CD4-positive, alpha-beta T cell treated with Interleukin-4 for 4 hours (primary cell): ENCODE measurements at regions not wholly inside any gene's neighbourhood (a gene's known extent, or its start where the extent isn't known, plus 50 kb on each side); places are given as distances from the start of the nearest gene placed in this dataset.

ENCODE experiments used
- DNase-seq: peaks from one replicate; pipeline ENCODE4 v3.0.0-alpha.2; 2020

GRCh38 chr3:124283652-124284023, 291.7 kb upstream of the ROPN1 start:
- no peak for DNase-seq

DNA sequence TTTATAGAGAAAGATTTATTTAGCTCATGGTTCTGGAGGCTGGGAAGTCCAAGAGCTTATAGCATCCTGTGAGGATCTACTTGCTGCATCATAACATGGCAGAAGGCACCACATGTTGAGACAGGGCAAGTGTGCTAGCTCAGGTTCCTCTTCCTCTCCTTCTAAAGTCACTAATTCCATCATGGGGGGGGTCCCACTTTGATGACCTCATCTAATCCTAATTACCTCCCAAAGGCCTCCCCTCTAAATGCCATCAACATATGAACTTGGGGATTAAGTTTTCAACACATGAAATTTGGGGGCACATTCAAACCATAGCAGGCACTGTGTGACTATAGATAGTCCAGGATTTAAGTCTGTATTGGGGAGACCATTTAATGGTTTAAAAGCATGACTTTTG, 297.1 kb upstream of the ROPN1 start:
- no peak for DNase-seq

DNA sequence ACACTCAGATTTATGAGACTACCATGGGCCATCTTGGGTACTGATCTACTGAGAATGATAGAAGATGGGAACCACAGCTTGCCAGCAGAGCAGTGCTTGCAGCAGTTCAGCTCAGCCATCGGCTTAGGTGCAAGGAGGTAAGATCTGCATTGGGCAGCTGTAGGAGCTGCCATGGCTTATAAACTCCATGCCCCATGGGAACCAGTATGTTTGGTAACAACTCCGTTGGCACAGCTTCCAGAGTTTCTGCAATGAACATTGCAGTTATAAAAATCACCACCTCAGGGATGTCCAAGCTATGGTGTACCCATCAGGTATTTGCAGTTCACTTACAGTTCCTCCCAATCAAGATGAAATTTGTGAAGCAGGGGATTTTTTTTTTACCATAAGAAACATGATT, 299.1 kb upstream of the ROPN1 start:
- no peak for DNase-seq

- DNase-seq, result no peak
Measured at GRCh38 chr3:124292329-124292728, 300.4 kb upstream of the ROPN1 start.

DNA sequence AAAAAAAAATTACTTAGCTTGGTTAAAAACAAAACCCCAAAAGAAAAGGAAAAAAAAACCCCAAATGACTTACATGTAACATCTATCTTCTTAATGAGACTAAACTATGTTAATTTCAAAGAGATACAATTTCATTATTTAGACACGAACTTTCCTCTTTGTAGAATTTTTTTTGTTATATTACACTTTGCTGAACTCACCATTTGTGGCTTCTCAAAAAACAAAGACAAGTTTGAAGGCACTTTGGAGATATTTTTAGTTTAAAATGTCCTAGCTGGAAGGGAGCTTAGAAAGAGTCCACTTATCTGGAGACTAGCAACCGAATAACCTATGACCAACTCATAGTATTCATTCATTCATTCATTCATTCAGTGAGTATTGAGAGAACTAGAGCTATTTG, 301.7 kb upstream of the ROPN1 start:
- no peak for DNase-seq

DNA sequence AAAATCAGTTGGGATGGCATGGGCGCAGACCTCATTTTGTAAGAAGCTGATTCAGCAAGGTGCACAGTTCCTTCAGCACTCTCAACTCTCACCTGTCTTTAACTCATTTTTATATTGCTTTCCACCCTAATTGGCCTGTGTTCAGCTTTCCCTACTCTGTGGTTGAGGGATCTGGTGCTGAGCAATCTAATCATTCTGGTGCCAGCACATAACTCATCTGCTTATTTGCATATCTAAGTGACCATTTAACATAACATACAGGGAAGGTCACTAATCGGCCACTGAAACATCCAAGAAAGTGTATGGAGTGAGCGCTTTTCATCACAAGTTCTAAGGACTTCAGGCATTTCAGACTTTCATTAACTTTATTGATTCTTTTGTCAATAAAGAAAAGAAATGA, 303.4 kb upstream of the ROPN1 start:
- DNase-seq, result no peak

DNA sequence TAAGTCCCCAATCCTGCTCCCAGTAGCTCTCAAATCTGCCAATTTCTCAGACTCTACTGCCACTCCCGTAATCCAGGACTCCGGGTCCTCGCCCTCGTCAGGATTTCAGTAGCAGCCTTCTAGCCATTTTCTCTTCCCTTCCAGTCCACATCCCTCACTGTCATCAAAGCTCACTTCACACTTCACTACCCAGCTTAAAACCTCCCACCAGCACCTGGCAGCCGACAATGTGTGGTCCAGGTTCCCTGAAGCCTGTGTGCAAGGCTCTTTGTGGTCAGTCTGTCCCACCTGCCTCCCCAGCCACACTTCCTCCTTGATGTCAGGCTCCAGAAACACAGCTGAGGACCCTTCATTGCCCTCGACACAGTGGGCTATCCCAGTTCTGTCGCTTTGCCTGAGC, 304.5 kb upstream of the ROPN1 start:
- no peak for DNase-seq

- no peak for DNase-seq
Measured at GRCh38 chr3:124297062-124297980, 305.4 kb upstream of the ROPN1 start.

DNA sequence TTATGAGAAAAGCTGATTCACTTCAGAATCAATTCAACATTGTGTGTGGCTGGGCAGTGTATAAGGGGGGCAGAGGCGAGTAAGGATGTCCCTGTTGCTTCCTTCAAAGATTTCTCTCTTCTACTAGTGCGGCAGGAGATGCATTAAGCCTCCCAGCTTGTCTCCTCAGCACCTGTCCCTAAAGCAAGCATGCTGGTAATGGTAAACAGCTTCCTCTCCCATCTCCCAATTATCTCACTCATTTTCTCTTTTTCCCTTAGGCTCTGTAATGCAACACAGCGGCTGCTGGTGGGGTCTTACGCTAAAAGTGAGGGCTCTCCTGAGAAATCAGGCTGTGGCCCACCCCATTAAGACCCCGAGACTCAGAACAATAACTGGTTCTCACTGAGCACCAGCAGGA, 306.4 kb upstream of the ROPN1 start:
- DNase-seq, result no peak

GRCh38 chr3:124298951-124299350, 307.0 kb upstream of the ROPN1 start:
- no peak for DNase-seq

GRCh38 chr3:124299831-124300230, 307.9 kb upstream of the ROPN1 start:
- no peak for DNase-seq

DNA sequence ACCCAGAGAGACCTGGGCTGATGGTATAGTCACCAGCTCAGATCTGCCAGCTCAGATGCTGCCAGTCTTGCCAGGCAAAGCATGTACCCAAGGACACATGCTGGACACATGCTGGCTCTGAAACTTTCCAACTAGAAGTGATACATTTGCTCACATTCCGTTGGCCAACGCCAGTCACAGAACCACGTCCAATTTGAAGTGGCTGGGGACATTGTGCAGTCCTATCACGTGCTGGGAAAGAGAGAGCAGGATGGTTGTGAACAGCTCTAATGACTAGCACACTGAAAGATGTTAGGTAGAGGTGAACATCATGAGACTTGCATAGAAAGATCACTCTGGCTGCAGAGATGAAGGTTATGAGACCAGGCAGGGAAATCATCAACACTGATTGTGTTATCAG, 308.5 kb upstream of the ROPN1 start:
- DNase-seq, result no peak

DNA sequence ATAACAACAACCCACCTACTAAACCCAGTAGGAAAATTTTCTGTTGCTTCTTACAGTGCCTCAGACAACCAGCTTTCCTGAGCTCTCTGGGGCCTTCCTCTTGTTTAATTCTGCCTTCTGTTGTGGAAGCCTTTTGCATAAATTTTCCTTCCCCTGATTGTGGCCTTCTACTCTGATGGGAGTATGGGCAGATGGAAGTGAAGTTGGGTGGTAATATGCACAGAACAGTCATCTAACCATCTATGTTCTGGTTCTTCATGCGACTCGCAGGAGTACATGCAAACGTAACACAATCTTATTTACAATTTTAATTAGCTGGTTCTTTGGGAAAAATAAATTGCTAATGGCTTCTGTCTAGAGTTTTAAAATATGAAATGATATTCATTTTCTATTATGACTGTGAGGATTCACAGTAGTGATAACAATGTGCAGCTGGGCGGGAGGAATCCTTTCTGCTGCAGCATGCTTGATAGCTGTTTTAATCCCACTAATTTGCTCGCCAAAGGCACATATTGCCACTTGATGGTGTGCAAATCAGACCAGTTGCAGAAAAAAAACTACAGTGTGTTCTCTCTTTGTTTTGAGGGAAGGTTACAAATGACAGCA, 311.5 kb upstream of the ROPN1 start:
- DNase-seq, result no peak

DNA sequence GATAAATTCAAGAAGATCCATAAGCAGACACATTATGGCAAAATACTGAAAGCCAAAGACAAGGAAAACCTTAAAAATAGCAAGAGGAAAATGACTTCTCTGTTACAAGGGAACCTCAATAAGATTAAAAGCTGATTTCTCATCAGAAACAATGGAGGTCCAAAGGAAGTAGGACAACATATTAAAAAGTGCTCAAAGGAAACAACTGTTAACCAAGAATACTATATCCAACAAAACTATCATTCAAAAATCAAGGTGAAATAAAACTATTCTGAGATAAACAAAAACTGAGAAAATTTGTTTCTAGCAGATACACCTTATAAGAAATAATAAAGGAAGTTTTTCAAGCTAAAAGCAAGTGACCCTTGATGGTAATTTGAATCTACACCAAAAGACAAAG, 314.7 kb upstream of the ROPN1 start:
- DNase-seq, result no peak

GRCh38 chr3:124313621-124314020, 321.7 kb upstream of the ROPN1 start:
- no peak for DNase-seq

DNA sequence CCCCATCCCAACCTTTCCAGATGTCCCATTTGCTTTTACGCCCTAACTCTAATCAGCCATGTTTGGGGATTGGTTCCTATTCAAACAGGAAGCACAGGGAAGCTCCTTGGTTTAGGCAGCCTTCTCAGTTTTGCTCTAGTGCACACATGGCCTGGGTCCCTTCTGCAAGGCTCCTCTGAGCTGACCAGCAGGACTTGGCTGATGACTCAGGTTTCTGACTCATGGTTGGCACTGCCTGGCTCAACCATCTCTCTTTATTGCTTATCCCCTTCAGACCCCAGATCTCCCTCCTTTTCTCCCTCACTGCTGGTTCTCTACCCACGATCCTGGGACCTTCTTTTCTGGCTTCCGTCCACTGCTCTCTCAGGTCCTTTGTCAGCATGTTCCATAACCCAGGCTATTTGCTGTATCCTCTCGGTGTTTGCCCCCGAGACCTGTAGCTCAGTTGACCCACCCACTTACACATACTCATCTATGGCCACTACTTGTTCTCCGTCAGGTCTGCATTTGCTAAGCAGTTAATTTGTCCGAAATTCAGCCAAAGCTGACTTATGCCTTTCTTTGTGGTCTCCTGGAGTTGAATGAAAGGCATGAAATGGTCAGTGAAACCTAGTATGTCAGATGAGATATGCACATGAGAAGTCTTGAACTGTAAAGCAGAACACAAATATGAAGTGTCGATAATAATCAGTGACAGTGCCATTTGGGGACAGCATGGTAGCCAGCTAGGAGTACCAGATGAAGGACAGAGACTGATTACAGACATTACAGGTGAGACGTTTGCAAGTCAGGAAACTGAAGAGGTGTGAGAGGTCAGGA, 323.5 kb upstream of the ROPN1 start:
- DNase-seq, result no peak

DNA sequence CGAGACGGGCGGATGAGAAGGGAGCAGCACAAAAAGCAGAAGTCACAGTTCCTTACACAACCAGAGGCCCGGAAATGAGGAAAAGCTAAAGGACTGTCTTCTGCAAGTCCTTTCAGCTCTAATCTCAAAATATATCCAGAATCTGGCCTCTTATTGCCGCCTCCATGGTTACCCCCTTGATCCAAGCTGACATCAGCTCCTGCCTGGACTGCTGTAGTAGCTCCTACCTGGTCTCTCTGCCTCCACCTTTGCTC, 324.0 kb upstream of the ROPN1 start:
- no peak for DNase-seq

DNA sequence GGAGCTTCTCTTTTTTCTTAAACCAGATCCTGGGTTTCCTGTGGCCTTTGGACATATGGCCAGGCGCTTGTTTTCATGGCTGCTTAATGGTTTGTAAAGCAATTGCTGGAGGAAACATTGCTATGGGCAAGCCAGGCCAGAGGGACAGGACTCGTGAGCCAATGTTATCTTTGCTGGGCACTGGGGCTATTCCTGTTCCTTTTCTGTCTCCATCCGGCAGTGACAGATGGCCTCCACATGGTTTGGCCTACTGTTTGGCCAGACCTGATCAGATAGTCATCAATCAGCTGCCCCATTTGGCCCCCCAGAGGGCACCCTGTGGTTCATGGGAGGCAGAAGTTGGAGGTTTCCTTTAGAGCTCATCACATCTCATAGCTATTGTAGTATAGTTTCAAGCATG, 326.1 kb upstream of the ROPN1 start:
- no peak for DNase-seq

- DNase-seq, result no peak
Measured at GRCh38 chr3:124318656-124319055, 326.7 kb upstream of the ROPN1 start.

- DNase-seq, result no peak
Measured at GRCh38 chr3:124320976-124321375, 329.1 kb upstream of the ROPN1 start.

DNA sequence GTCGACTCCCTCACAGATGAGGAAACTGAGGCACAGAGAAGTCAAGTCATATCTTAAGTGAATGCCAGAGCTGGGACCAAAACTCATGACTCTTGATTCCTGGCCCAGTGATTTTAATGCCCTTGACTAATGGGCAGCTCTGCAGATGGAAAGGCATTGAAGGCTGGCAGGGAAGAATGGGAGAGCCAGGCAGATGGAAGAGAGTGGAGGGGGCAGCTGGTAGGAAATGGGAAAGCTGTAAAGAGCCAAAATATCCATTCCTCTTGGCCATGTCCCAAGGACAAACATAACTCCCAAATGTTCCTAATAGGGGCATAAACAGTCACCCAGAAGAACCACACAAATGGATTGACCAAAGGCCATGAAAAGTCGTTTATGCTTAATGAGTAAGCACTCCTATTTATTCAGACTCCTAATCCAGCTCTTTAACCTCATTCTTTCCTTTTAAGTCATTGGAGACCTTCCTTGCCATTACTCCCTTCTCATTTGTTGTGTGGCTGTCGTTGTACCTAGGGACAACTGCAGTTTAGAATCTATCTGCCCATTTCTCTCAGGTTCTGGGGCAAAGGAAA, 330.5 kb upstream of the ROPN1 start:
- no peak for DNase-seq

GRCh38 chr3:124322966-124323365, 331.0 kb upstream of the ROPN1 start:
- DNase-seq, result no peak

DNA sequence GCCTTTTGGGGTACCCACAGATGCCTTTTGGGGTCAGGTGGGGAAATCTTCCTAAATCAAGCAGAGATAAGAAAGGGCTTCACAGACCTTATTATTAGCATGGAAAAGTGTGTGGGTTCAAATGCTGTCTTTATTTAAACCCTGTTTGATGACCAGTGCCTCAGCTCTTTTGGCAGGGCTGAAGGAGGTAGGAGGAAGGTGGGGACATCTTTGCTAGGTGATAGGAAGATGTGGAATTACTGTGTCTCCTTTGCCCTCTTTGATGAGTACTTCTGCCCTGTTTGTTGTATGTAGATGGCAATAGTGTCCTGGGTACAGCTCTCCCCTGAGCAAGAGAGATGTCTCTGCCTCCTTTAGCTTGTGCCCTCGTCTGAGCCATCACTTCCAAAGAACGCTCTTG, 333.3 kb upstream of the ROPN1 start:
- DNase-seq, result no peak

DNA sequence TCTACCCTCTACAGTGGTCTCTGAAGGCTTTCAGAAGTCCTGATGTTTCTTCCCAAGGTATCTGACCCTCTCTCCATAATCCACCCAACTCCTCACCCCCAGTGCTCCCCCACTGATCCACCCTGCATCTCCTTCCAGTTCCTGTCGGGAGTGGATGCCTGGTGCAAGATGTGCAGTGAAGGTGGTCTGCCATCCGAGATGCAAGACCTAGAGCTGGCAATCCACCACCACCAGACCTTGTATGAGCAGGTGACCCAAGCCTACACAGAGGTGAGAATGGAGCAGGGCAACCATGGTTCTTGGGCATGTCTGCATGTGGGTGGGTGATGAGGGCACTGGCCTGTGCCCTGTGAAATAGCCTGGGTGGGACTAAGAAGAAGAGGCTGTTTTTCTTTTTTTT, 337.8 kb upstream of the ROPN1 start:
- no peak for DNase-seq
